NCI-H187 treated with DMSO at 0.1 percent for 48 hours (cell line): ENCODE measurements at regions not wholly inside any gene's neighbourhood (a gene's known extent, or its start where the extent isn't known, plus 50 kb on each side); places are given as distances from the start of the nearest gene placed in this dataset.

Source experiments
- DNase-seq: peaks from one replicate; lab custom pipeline; 2025; lab: John Stamatoyannopoulos, UW

DNA sequence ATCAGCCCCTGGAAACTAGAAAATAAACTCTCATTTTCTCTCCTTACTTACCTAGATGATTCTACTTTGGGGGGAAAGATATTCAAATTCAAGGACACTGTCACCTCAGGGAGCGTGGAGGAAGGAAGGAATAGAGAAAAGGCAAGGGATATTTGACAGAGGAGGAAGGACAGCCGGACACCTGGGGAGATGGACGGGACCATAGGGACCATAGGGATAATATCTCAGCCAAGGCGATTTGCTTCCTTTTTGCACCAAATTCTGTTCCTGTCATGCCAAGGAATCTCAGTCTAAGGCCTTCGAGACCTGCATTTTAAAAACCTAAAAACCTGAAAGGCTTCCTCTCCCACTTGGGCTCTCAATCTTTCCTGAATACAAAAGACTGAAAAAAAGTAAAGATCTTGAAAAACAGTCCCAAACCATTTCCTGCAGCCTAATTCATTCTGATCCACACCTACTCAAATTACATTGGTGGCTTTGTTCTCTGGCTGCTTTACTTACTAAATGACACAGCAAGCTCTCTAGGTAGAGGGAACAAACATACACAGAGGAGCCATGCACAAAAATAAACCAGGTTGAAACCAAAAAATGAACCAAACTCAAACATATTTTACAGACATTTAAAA lies 73.9 kb upstream of the SLC24A5 start:
- DNase-seq: no peak

DNA sequence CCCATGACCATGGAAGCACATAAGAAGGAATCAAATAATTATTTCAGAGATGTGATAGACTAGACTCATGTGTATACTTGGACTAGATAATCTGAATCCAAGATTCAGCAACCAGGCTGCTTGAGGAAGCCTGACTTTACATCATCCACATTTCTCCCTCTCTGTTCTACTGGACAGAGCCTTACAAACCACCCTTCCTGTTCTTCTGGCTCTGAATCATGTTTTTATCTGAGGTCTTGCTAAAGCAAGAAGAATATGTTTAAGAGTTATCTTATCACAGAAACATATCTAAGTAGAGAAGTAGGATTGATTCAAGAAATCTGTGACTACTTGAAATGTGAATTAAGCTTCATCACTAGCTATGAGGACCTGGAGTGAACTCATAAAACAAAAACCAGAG lies 71.1 kb upstream of the SLC24A5 start:
- DNase-seq: no peak

- no peak for DNase-seq
These were observed 67.8 kb upstream of the SLC24A5 start for GRCh38 chr15:48052946-48053345.

- DNase-seq: no peak
These were observed 62.4 kb upstream of the SLC24A5 start for GRCh38 chr15:48058371-48058770.

DNA sequence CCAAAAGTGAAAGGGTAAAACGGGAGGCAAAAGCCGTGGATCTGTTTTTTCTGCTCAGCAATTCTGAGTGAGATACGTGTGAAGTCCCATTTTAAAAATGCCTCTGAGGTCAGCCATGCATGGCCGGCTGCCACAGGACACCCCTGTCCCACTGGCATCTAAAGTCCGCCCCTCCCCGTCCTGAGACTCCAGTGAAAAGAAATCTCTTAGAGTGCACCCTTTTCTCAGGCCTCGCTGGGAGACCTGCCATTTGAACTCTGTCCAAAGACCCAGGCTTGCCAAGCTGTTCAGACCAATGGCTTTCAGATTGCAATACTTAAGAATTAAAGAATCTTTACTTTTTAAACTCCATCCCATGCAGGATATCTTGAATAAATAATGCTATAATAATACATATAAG lies 61.0 kb upstream of the SLC24A5 start:
- no peak for DNase-seq

DNA sequence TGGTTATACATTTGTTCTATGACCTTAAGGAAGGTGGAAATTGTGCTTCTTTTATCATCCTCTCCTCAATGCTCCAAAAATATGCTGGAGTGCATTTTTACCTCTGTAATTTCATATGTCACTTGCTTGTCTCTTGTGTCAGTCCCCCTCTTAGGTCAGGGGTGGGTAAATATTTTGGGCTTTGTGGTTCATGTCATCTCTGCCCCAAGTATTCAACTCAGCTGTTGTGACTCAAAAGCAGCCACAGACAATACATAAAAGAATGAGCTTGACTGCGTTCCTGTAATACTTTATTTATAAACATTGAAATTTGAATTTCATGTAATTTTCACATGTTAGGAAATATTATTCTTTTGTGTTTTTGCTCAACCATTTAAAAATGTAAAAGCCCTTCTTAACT lies 60.4 kb upstream of the SLC24A5 start:
- no peak for DNase-seq

GRCh38 chr15:48061605-48062004 lies 59.2 kb upstream of the SLC24A5 start:
- DNase-seq: no peak

DNA sequence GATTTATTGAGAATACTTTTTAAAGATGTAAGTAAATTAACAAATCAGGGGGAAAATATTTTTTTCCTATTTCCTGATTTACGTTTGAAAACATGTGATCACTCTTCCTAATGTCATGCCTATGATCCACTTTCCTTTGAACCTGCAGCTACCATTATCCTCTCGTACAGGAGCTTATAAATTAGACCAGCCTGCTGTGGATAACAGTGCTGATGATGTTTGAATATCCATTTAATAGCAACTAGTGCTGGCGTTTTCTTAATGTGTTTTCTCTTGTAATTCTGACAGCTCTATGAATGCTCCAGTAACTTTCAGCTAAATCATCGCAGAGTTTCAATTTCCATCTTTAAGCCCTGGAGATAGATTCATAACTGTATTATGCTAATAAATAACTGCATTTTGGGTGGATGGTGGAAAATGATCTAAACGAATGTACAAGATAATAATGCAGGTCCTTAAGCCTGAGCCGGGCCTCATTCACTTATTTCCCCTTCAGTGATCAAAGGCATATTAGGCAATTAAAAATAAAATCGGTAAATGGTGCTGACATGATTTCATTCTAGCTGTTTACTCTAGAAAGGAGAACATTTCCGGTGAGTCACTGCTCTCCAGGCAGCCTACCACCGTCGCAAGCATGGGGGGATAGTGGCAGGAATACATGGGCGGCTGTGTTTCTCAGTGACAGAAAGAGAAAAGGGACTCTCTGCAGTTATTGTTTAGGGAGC lies 58.5 kb upstream of the SLC24A5 start:
- DNase-seq: no peak

GRCh38 chr15:48063411-48063985 lies 57.3 kb upstream of the SLC24A5 start:
- no peak for DNase-seq

DNA sequence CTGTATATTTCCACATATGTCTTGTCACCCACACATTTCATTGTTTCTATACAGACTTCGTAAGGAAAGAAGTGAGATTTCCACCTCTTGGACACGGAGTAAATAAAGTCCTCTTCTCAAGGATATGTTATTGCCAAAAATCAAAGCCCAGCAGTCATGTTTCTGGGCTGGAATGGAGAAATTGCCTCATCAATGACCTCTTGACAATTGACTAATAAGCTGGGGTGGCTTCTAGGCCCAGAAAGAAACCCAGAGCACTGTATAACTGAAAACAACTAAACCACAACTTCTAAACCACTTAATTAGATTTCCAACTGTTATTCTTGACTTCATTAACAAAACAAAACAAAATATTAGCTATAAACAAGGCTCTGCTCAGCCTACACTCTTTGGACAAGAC lies 56.4 kb upstream of the SLC24A5 start:
- DNase-seq: no peak

DNA sequence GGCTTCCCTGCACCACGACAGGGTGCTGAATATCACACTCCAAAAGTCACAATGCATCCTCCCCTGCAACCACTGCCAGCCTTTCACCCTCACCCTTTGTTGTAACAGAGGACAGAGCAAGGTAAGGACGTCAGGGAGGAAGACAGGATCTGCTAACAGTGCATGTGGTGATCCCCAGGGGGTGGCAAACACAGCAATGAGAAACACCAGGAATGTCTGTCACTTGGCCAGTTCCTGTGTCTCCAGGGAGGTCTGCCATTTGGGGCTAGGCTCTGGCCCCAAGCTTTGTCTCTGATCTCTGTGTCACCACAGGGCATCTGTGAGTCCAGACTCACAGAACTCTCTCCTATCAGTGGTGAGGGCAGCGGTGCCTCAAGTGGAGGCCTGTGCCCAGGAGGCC lies 54.3 kb upstream of the SLC24A5 start:
- DNase-seq: no peak
